ENCODE measurements at regions not wholly inside any gene's neighbourhood (a gene's known extent, or its start where the extent isn't known, plus 50 kb on each side); places are given as distances from the start of the nearest gene placed in this dataset.
"Not testable (repeated sequence)": the region's sequence is repeated elsewhere in the genome, so short reads cannot be mapped to it uniquely, and the experiment has no call there.

GRCh38 chr2:123453772-123454171 lies 571.3 kb upstream of the CNTNAP5 start:
- Histone ChIP-seq H3K36me3 (ENCODE audit: insufficient read depth, low read length) (no peaks in the 10 kb centered on the region), H3K4me1 (ENCODE audit: low read length) (no peaks in the 10 kb centered on the region), H2AFZ (ENCODE audit: low read length) (no peak overlapping the region)

DNA sequence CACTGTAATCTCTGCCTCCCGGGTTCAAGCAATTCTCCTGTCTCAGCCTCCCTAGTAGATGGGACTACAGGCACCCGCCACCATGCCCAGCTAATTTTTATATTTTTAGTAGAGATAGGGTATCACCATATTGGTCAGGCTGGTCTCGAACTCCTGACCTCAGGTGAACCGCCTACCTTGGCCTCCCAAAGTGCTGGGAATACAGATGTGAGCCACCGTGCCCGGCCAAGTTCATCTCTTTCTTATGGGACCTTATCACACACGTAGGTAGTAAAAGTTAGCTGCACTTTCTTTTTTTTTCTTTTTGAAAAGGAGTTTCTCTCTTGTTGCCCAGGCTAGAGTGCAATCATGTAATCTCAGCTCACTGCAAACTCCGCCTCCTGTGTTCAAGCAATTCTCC lies 569.9 kb upstream of the CNTNAP5 start:
- H3K4me2 ChIP-seq (ENCODE audit: low read depth, low read length, poor library complexity, severe bottlenecking); H3K27ac ChIP-seq (ENCODE audit: low read length); H4K20me1 ChIP-seq (ENCODE audit: insufficient read depth, low read depth, low read length); H3K4me1 ChIP-seq (ENCODE audit: low read length); H3K9me3 ChIP-seq (ENCODE audit: low read length); H2AFZ ChIP-seq (ENCODE audit: low read length); H3K9me2 ChIP-seq (replicated peaks; ENCODE audit: insufficient read depth, low read length); H3K4me3 ChIP-seq (ENCODE audit: low read length); H3K27me3 ChIP-seq (ENCODE audit: low read length); H3K9ac ChIP-seq (ENCODE audit: low read length); DNase-seq; H3K79me2 ChIP-seq (ENCODE audit: low read length); H3K36me3 ChIP-seq (ENCODE audit: insufficient read depth, low read length): not testable (repeated sequence)

More at GRCh38 chr2:123453772-123454171, 571.3 kb upstream of the CNTNAP5 start:
- H3K9ac ChIP-seq (ENCODE audit: low read length) = no peak overlapping the region
- H3K27ac ChIP-seq (ENCODE audit: low read length) = no peak overlapping the region
- H3K9me2 ChIP-seq (replicated peaks; ENCODE audit: insufficient read depth, low read length) = 0 out of 2 replicates have a peak, but pooled peaks cover 2% of the 10 kb centered on the region
- no peaks in the 10 kb centered on the region for H3K9me3 ChIP-seq (ENCODE audit: low read length)
- DNase-seq = no peak
- H3K27me3 ChIP-seq (ENCODE audit: low read length) = no peaks in the 10 kb centered on the region
- no peak overlapping the region for H3K4me3 ChIP-seq (ENCODE audit: low read length)
- no peak overlapping the region for H3K4me2 ChIP-seq (ENCODE audit: low read depth, low read length, poor library complexity, severe bottlenecking)
- H3K79me2 ChIP-seq (ENCODE audit: low read length) = no peaks in the 10 kb centered on the region
- H4K20me1 ChIP-seq (ENCODE audit: insufficient read depth, low read depth, low read length) = no peaks in the 10 kb centered on the region

DNA sequence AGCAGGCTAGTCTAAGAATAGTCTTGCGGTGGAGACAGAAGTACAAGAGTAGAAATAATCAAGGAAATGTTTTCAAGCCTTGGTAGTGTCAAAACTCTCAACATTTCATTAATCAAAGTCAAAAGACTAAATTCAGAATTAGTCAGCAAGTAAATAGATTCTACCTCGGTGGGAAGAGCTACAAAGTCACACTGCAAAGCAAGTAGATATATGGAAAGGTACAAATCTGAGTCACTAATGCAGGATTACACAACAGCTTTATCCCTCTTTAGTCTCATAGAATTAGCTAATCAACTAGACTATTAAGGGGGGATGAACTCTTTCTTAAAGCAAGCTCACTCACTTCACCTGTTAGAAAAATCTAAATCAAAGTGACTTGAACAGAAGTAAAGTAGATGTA lies 568.7 kb upstream of the CNTNAP5 start:
- Histone ChIP-seq H3K4me1 (ENCODE audit: low read length) (no peaks in the 10 kb centered on the region), H3K79me2 (ENCODE audit: low read length) (no peaks in the 10 kb centered on the region), H3K36me3 (ENCODE audit: insufficient read depth, low read length) (no peaks in the 10 kb centered on the region), H3K4me3 (ENCODE audit: low read length) (no peak overlapping the region), H3K4me2 (ENCODE audit: low read depth, low read length, poor library complexity, severe bottlenecking) (no peak overlapping the region), H3K9me2 (replicated peaks; ENCODE audit: insufficient read depth, low read length) (no peaks in the 10 kb centered on the region), H3K9me3 (ENCODE audit: low read length) (no peaks in the 10 kb centered on the region), H3K9ac (ENCODE audit: low read length) (no peak overlapping the region), H2AFZ (ENCODE audit: low read length) (no peak overlapping the region), H3K27me3 (ENCODE audit: low read length) (no peaks in the 10 kb centered on the region), H3K27ac (ENCODE audit: low read length) (no peak overlapping the region), H4K20me1 (ENCODE audit: insufficient read depth, low read depth, low read length) (no peaks in the 10 kb centered on the region)
- DNase-seq = no peak

DNA sequence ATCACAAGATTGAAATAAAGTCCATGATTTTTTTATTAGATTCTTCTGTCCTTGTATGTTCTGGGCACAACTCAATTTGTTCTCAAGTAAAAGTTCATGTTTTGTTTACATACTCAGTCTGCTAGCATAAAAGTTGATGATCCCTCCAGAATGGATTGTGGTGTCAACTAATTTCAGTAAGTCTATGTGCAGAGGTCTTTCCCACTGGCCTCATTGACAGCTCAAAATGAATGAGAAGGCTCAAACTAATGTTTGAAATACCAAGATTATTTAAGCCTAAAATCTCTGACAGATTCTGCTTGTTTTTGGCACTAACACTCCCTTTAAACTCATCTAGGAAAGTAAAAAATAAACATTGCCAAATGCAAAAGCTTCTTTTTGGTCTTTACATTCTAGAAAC lies 561.2 kb upstream of the CNTNAP5 start:
- H3K9ac ChIP-seq (ENCODE audit: low read length) = no peak overlapping the region
- H3K9me3 ChIP-seq (ENCODE audit: low read length) = no peaks in the 10 kb centered on the region
- H3K27me3 ChIP-seq (ENCODE audit: low read length) = no peaks in the 10 kb centered on the region
- H2AFZ ChIP-seq (ENCODE audit: low read length) = no peak overlapping the region
- H3K4me2 ChIP-seq (ENCODE audit: low read depth, low read length, poor library complexity, severe bottlenecking) = no peak overlapping the region
- no peaks in the 10 kb centered on the region for H3K9me2 ChIP-seq (replicated peaks; ENCODE audit: insufficient read depth, low read length)
- no peaks in the 10 kb centered on the region for H3K79me2 ChIP-seq (ENCODE audit: low read length)
- H3K4me3 ChIP-seq (ENCODE audit: low read length) = no peak overlapping the region
- H3K4me1 ChIP-seq (ENCODE audit: low read length) = no peaks in the 10 kb centered on the region
- no peak for DNase-seq
- no peaks in the 10 kb centered on the region for H4K20me1 ChIP-seq (ENCODE audit: insufficient read depth, low read depth, low read length)
- no peaks in the 10 kb centered on the region for H3K36me3 ChIP-seq (ENCODE audit: insufficient read depth, low read length)
- no peak overlapping the region for H3K27ac ChIP-seq (ENCODE audit: low read length)

GRCh38 chr2:123468071-123468470 lies 557.0 kb upstream of the CNTNAP5 start:
- no peaks in the 10 kb centered on the region for H3K27me3 ChIP-seq (ENCODE audit: low read length)
- H3K36me3 ChIP-seq (ENCODE audit: insufficient read depth, low read length) = no peaks in the 10 kb centered on the region
- H3K4me1 ChIP-seq (ENCODE audit: low read length) = no peaks in the 10 kb centered on the region
- DNase-seq = no peak
- no peaks in the 10 kb centered on the region for H3K9me3 ChIP-seq (ENCODE audit: low read length)
- H3K9ac ChIP-seq (ENCODE audit: low read length) = no peak overlapping the region
- H3K4me2 ChIP-seq (ENCODE audit: low read depth, low read length, poor library complexity, severe bottlenecking) = no peak overlapping the region
- H3K9me2 ChIP-seq (replicated peaks; ENCODE audit: insufficient read depth, low read length) = no peaks in the 10 kb centered on the region
- H4K20me1 ChIP-seq (ENCODE audit: insufficient read depth, low read depth, low read length) = no peaks in the 10 kb centered on the region
- no peak overlapping the region for H3K4me3 ChIP-seq (ENCODE audit: low read length)
- no peak overlapping the region for H2AFZ ChIP-seq (ENCODE audit: low read length)
- H3K27ac ChIP-seq (ENCODE audit: low read length) = no peak overlapping the region
- H3K79me2 ChIP-seq (ENCODE audit: low read length) = no peaks in the 10 kb centered on the region

DNA sequence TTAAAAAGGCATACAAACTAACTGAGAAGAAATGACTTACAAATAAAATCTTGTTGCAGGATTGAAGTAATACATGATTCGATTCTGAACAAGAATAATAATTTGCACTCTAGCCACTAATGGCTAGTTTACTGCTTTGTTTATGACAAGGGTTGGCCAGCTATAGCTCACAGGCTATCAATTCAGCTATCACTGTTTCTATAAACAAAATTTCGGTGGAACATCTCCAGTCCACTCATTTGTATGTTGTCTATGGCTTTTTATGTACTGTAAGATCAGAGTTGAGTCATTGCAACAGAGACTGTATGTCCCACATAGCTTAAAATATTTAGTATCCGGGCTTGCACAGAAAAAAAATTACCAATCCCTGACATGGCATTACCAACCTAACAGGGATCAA lies 543.7 kb upstream of the CNTNAP5 start:
- no peak overlapping the region for H3K9ac ChIP-seq (ENCODE audit: low read length)
- H3K79me2 ChIP-seq (ENCODE audit: low read length) = no peaks in the 10 kb centered on the region
- H3K27ac ChIP-seq (ENCODE audit: low read length) = no peak overlapping the region
- H3K27me3 ChIP-seq (ENCODE audit: low read length) = no peaks in the 10 kb centered on the region
- H3K36me3 ChIP-seq (ENCODE audit: insufficient read depth, low read length) = no peaks in the 10 kb centered on the region
- no peak overlapping the region for H3K4me2 ChIP-seq (ENCODE audit: low read depth, low read length, poor library complexity, severe bottlenecking)
- no peak overlapping the region for H2AFZ ChIP-seq (ENCODE audit: low read length)
- no peaks in the 10 kb centered on the region for H3K9me3 ChIP-seq (ENCODE audit: low read length)
- no peak overlapping the region for H3K4me3 ChIP-seq (ENCODE audit: low read length)
- H3K4me1 ChIP-seq (ENCODE audit: low read length) = no peaks in the 10 kb centered on the region
- no peaks in the 10 kb centered on the region for H3K9me2 ChIP-seq (replicated peaks; ENCODE audit: insufficient read depth, low read length)
- DNase-seq = no peak
- no peaks in the 10 kb centered on the region for H4K20me1 ChIP-seq (ENCODE audit: insufficient read depth, low read depth, low read length)

- Histone ChIP-seq H3K27me3 (ENCODE audit: low read length) (no peaks in the 10 kb centered on the region), H3K9ac (ENCODE audit: low read length) (no peak overlapping the region), H3K79me2 (ENCODE audit: low read length) (no peaks in the 10 kb centered on the region), H2AFZ (ENCODE audit: low read length) (0 out of 2 replicates have a peak overlapping the region, but pooled peaks have one; percentile 20), H3K4me1 (ENCODE audit: low read length) (no peaks in the 10 kb centered on the region), H3K4me3 (ENCODE audit: low read length) (no peak overlapping the region), H3K36me3 (ENCODE audit: insufficient read depth, low read length) (no peaks in the 10 kb centered on the region), H3K4me2 (ENCODE audit: low read depth, low read length, poor library complexity, severe bottlenecking) (no peak overlapping the region), H4K20me1 (ENCODE audit: insufficient read depth, low read depth, low read length) (no peaks in the 10 kb centered on the region), H3K9me3 (ENCODE audit: low read length) (no peaks in the 10 kb centered on the region), H3K27ac (ENCODE audit: low read length) (no peak overlapping the region), H3K9me2 (replicated peaks; ENCODE audit: insufficient read depth, low read length) (no peaks in the 10 kb centered on the region; the same call in 1 of the 2 replicates)
- DNase-seq = no peak
Measured at GRCh38 chr2:123485056-123485455, 540.0 kb upstream of the CNTNAP5 start.

DNA sequence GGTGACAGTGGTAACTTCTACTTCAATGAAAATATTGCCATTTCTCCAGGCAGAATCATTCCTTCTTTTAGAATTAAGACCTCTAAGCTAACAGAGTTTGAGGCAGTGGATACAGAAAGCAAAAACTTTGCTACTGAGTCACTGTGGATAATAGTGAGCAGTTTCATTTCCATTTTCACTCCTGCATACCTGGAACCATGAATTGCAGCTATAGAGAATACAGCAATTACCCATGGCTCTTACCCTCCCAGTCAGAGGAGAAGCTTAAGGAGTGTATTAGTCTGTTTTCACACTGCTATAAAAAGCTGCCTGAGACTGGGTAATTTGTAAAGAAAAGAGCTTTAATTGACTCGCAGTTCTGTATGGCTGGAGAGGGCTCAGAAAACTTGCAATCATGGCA lies 531.4 kb upstream of the CNTNAP5 start:
- no peaks in the 10 kb centered on the region for H3K79me2 ChIP-seq (ENCODE audit: low read length)
- H4K20me1 ChIP-seq (ENCODE audit: insufficient read depth, low read depth, low read length) = no peaks in the 10 kb centered on the region
- no peaks in the 10 kb centered on the region for H3K36me3 ChIP-seq (ENCODE audit: insufficient read depth, low read length)
- no peak for DNase-seq
- no peaks in the 10 kb centered on the region for H3K4me1 ChIP-seq (ENCODE audit: low read length)
- H3K4me2 ChIP-seq (ENCODE audit: low read depth, low read length, poor library complexity, severe bottlenecking) = no peak overlapping the region
- no peaks in the 10 kb centered on the region for H3K27me3 ChIP-seq (ENCODE audit: low read length)
- no peak overlapping the region for H3K27ac ChIP-seq (ENCODE audit: low read length)
- H3K9me3 ChIP-seq (ENCODE audit: low read length) = no peaks in the 10 kb centered on the region
- H3K4me3 ChIP-seq (ENCODE audit: low read length) = no peak overlapping the region
- peaks cover 4% of the 10 kb centered on the region; the same call in 1 of the 2 replicates for H3K9me2 ChIP-seq (replicated peaks; ENCODE audit: insufficient read depth, low read length)
- no peak overlapping the region for H3K9ac ChIP-seq (ENCODE audit: low read length)
- no peak overlapping the region; the same call in 1 of the 2 replicates for H2AFZ ChIP-seq (ENCODE audit: low read length)

- Histone ChIP-seq H3K4me1 (ENCODE audit: low read length) (no peaks in the 10 kb centered on the region), H3K36me3 (ENCODE audit: insufficient read depth, low read length) (no peaks in the 10 kb centered on the region), H3K27ac (ENCODE audit: low read length) (no peak overlapping the region), H3K9me2 (replicated peaks; ENCODE audit: insufficient read depth, low read length) (0 out of 2 replicates have a peak, but pooled peaks cover 4% of the 10 kb centered on the region), H3K4me2 (ENCODE audit: low read depth, low read length, poor library complexity, severe bottlenecking) (no peak overlapping the region), H3K27me3 (ENCODE audit: low read length) (no peaks in the 10 kb centered on the region), H3K4me3 (ENCODE audit: low read length) (no peak overlapping the region), H3K79me2 (ENCODE audit: low read length) (no peaks in the 10 kb centered on the region), H2AFZ (ENCODE audit: low read length) (no peak overlapping the region), H3K9me3 (ENCODE audit: low read length) (no peaks in the 10 kb centered on the region), H3K9ac (ENCODE audit: low read length) (no peak overlapping the region), H4K20me1 (ENCODE audit: insufficient read depth, low read depth, low read length) (no peaks in the 10 kb centered on the region)
- DNase-seq = no peak
Measured at GRCh38 chr2:123495241-123495640, 529.8 kb upstream of the CNTNAP5 start.
